ENCODE measurements at regions not wholly inside any gene's neighbourhood (a gene's known extent, or its start where the extent isn't known, plus 50 kb on each side); places are given as distances from the start of the nearest gene placed in this dataset.

GRCh38 chr5:128870373-128870772, 94.9 kb upstream of the SLC27A6 start:
- Histone ChIP-seq H3K27ac (no peak overlapping the region), H3K4me1 (no peaks in the 10 kb centered on the region), H3K9me3 (no peaks in the 10 kb centered on the region), H3K4me3 (no peak overlapping the region), H3K36me3 (no peaks in the 10 kb centered on the region), H3K27me3 (no peaks in the 10 kb centered on the region)
- TF ChIP-seq POLR2A (IDR thresholded peaks at IDR 0.05) = no peak
- no peak for TF ChIP-seq CTCF (IDR thresholded peaks at IDR 0.05)
- no peak for TF ChIP-seq POLR2AphosphoS5 (IDR thresholded peaks at IDR 0.05)
- intact Hi-C loops (cut with DNase I; ENCODE audit: low total_unique reads) = no loop called here
- no peak for DNase-seq (ENCODE audit: low spot score in 2 of 2)

- H3K27me3 ChIP-seq = no peaks in the 10 kb centered on the region
- no peak overlapping the region for H3K27ac ChIP-seq
- no peaks in the 10 kb centered on the region for H3K9me3 ChIP-seq
- no peaks in the 10 kb centered on the region for H3K36me3 ChIP-seq
- no peaks in the 10 kb centered on the region for H3K4me1 ChIP-seq
- no peak for TF ChIP-seq CTCF (IDR thresholded peaks at IDR 0.05)
- no peak for DNase-seq (ENCODE audit: low spot score in 2 of 2)
- intact Hi-C loops (cut with DNase I; ENCODE audit: low total_unique reads) = no loop called here
- H3K4me3 ChIP-seq = no peak overlapping the region
These were observed 94.4 kb upstream of the SLC27A6 start for GRCh38 chr5:128870923-128871322.

GRCh38 chr5:128876569-128877382, 88.5 kb upstream of the SLC27A6 start:
- intact Hi-C loops (cut with DNase I; ENCODE audit: low total_unique reads) = no loop called here
- no peaks in the 10 kb centered on the region for H3K36me3 ChIP-seq
- no peak for TF ChIP-seq POLR2A (IDR thresholded peaks at IDR 0.05)
- H3K27ac ChIP-seq = no peak overlapping the region
- DNase-seq (ENCODE audit: low spot score in 2 of 2) = no peak
- H3K4me1 ChIP-seq = no peaks in the 10 kb centered on the region
- no peaks in the 10 kb centered on the region for H3K27me3 ChIP-seq
- H3K9me3 ChIP-seq = no peaks in the 10 kb centered on the region
- no peak overlapping the region for H3K4me3 ChIP-seq

GRCh38 chr5:128877476-128877875, 87.8 kb upstream of the SLC27A6 start:
- Histone ChIP-seq H3K9me3 (no peaks in the 10 kb centered on the region), H3K36me3 (no peaks in the 10 kb centered on the region), H3K4me3 (no peak overlapping the region), H3K4me1 (no peaks in the 10 kb centered on the region), H3K27me3 (no peaks in the 10 kb centered on the region), H3K27ac (no peak overlapping the region)
- DNase-seq (ENCODE audit: low spot score in 2 of 2) = no peak
- TF ChIP-seq POLR2A (IDR thresholded peaks at IDR 0.05) = no peak
- no peak for TF ChIP-seq POLR2AphosphoS5 (IDR thresholded peaks at IDR 0.05)
- TF ChIP-seq CTCF (IDR thresholded peaks at IDR 0.05) = no peak
- intact Hi-C loops (cut with DNase I; ENCODE audit: low total_unique reads) = no loop called here

GRCh38 chr5:128881502-128882018, 83.7 kb upstream of the SLC27A6 start:
- Histone ChIP-seq H3K27ac (no peak overlapping the region), H3K27me3 (no peaks in the 10 kb centered on the region), H3K36me3 (no peaks in the 10 kb centered on the region), H3K4me3 (no peak overlapping the region), H3K4me1 (no peaks in the 10 kb centered on the region), H3K9me3 (no peaks in the 10 kb centered on the region)
- DNase-seq (ENCODE audit: low spot score in 2 of 2) = no peak
- no peak for TF ChIP-seq CTCF (IDR thresholded peaks at IDR 0.05)
- intact Hi-C loops (cut with DNase I; ENCODE audit: low total_unique reads) = no loop called here
